NCI-H460 (cell line): ENCODE measurements at regions not wholly inside any gene's neighbourhood (a gene's known extent, or its start where the extent isn't known, plus 50 kb on each side); places are given as distances from the start of the nearest gene placed in this dataset.
"Not testable (repeated sequence)": the region's sequence is repeated elsewhere in the genome, so short reads cannot be mapped to it uniquely, and the experiment has no call there.

Experiments
- DNase-seq: peaks from one replicate; pipeline ENCODE4 v3.0.0-alpha.2; 2016; ENCODE audit warnings: low read depth; ENCODE audit errors: extremely low read depth

DNA sequence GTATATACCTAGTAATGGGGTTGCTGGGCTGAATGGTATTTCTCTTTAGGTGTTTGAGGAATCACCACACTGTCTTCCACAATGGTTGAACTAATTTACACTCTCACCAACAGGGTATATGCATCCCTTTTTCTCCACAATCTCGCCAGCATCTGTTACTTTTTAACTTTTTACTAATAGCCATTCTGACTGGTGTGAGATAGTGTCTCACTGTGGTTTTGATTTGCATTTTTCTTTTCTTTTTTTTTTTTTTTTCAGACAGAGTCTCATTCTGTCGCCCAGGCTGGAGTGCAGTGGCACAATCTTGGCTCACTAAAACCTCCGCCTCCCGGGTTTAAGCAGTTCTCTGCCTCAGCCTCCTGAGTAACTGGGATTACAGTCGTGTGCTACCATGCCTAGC is 134.7 kb upstream of the PGRMC2 start:
- DNase-seq = not testable (repeated sequence)

DNA sequence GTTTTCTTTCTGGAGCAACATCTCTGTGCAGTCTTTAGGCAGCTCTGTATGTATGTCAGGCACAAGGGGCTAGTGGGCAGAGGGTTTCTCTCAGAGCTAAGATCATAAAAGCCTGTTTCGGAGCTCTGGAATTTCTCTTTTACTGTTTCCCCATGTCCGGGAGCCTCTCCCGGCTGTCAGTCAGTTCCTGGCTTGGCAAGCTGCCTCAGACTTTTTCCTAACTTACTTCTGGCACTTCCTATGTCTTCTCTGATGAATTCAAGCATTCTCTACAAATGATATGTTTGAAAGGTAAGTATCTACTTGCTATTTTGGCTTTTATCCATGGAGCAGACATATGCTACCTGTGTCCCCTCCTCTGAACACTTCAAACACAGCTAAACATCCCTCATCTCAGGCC is 129.3 kb upstream of the PGRMC2 start:
- no peak for DNase-seq

DNA sequence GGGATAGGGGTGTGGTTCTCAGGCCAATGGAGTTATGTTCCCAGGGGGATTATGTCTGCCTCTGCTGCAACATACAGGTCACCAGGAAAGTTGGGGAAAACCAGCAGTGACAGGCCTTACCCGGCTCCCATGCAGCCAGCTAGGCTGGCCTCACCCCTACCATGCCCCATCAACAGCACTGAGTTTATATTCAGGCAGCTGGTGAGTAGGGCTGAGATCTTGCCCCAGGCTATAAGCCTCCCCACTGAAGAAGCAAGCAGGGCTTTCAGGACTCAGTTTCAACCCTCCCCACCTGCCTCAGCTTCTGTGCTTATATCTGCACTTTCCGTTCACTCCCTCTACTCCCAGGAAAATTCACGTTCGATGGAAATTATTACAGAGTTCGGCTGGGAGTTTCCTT is 122.4 kb upstream of the PGRMC2 start:
- DNase-seq = no peak

DNA sequence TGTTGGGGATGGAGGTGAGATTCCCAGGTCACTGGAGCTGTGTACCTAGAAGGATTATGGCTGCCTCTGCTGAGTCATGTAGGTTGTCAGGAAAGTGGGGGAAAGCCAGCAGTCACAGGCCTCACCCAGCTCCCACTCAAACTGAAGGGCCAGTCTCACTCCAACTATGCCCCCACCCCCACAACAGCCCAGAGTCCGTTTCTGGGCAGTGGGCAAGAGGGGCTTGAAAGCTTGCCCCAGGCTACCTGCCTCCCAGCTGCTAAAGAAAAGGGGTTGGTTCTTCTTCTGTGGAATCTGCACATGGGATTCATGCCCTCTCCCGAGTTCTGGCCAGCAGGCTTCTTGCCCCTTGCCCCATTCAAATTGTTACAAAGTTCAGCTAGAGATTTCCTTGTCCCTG is 116.0 kb upstream of the PGRMC2 start:
- no peak for DNase-seq

DNA sequence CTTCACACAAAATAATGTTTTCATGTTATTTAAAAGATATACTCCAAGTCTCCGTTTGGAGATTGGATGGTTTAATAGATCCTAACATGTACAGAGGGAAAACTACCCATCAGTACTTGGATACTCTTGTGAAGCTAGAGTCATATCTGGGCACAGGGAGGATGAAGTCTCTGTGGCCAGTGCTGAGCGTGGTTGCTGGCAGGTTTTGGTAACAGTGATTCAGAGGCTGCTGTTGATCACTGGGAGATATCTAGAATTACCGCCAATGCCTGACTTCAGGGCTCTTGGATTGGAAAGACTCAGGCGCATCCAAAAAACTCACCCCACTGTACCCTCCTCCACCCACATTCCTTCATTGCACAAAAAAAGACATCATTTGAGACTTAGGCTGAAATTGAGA is 107.2 kb upstream of the PGRMC2 start:
- no peak for DNase-seq

DNA sequence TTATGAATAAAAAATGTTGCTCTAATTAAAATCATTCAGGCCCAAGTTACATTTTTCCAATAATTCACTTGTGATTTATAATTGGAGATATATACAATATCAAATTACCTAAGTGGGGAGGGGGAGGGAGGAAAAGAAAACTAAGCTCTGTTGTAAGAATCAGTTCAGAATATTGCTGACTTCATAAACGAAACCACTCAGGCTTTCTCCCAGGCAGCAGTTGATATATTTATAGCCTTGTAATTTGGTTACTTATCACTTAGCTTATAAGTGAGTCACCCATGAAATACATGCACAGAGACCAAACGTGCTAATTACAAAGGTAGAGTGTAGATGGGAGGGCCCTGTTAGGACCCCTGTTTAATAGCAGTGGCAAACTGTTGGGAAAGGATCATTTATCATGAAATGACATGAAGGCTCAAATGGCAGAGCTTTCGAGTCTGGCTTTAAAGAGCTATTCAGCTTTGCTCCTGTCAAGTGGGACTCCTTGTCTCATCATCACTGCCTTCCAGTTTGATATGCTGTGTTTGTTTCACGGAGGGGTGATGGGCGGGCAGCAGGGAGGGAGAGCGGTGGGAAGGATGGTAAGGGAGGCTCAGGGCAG is 105.6 kb upstream of the PGRMC2 start:
- no peak for DNase-seq

DNA sequence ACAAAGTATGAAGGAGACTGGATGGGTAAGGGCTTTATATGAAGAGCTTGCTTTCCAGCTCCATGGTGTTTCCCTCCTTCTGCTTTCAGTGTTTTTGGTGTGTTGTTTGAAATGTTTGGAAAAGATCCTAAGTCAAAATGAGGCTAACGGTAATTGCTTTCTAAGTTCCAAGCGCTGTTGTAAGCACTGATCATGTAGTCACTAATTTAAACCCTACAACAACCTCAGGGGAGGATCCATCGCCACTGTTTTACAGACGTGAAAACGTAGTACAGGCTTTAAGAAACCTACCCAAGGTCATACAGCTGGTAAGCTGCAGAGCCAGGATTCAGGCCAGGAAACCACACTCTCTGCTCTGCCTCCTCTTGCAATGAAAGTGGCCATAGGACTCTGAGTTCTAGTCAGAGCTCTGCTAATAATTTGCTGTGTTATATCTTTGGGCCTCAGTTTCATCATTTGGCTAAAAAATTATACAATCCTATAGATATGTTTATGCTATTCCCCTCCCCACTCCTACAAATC is 102.9 kb upstream of the PGRMC2 start:
- no peak for DNase-seq

DNA sequence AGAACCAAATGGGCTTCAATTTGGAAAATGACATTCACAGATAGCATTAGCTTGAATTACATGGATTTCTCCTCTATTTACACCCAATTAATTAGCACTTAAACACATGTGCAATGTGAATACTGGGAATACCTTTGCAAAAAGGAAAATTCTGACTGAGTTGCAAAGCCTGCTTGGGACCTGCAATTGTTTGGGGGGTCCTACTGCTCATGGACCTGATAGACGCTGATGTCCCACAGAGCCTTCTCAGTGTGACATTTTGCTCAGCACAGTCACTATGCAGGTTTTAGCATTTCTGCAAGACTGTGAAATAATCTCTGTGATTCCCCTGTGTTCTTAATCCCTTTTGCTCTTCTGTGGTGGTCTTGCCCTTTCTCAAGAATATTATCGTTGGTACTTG is 101.2 kb upstream of the PGRMC2 start:
- DNase-seq = no peak

DNA sequence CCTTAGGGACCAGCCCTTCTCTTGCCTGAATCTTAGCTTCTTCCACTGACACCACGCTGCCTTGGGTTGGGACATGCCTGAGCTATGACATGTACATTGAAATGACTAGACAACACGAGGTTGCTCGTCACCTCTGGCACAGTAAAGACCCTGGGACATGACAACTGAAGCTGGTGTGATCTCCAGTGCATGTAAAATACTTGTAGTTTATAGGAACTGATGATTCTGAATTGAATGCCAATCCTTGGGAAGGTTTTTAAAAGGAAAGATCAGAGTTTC is 100.7 kb upstream of the PGRMC2 start:
- no peak for DNase-seq

DNA sequence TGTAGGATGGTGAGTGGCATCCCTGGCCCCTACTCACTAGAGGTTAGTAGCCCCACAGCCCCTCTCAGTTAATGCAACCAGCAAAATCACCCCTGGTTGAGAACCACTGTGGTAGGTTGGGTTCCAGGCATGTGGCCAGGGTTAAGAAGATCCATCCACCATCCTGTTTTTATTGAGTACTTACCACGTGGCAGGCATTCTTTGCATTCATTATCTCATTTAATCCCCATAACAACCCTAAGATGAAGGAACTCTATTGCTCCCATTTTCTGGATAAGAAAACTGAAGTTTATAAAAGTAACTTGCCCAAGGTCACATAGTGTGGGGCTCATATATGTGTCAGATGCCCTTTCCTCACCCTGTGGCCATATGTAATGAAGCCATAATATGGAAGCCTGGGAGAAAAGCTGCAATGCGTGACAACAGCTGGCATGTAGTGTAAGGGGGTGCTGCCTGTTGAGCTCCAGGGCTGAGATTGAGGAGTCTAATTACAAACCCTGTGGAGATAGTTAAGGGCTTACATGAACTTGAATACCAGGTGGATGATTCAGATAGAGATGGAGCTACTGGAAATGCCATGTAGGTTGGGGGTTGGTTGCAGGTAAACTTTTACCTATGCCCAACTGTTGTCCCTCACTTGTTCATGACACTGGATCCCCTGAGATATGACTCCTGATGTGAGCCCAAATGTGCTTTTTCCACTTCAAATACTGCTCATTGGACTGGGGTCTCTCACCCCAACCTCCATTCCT is 100.2 kb upstream of the PGRMC2 start:
- no peak for DNase-seq

DNA sequence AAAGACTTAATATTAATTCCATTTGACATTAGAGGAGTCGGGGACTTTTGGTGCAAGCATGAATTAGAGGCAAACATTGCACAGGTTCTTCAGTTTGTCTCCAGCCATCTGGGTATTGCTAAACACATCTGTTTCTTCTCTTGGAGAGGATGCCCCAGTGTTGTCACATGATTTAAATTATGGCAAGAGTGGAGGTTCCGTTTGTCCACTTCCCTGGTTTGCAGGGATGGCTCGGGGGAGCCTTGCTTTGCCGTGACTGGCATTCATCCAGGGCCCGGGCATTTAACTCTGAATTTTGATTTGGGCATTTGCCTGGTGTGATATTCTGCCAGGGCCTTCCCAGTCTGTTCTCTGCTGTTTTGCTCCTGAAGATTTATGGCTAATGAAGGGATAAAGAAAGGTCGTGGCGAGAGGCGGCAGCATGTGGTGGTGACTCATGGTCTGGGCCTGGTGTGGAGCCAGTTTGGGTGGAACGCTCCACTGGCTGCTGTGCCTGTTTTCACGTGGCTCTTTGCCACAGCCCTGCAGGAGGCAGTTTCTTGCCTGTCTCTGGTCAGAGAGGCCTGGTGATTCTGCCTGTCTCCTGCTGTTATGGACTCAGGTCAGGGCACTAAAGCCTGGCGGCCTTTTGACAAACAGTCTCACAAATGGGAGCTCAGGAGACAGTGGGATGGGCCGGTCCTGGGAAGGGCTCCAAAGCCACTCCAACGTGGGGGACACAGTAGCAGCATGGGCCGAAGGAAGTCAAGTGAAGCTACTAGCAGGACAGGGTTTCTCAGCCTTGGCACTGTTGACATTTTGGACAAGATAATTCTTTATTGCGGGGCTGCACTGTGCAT is 99.4 kb upstream of the PGRMC2 start:
- peak; percentile 69 for DNase-seq

DNA sequence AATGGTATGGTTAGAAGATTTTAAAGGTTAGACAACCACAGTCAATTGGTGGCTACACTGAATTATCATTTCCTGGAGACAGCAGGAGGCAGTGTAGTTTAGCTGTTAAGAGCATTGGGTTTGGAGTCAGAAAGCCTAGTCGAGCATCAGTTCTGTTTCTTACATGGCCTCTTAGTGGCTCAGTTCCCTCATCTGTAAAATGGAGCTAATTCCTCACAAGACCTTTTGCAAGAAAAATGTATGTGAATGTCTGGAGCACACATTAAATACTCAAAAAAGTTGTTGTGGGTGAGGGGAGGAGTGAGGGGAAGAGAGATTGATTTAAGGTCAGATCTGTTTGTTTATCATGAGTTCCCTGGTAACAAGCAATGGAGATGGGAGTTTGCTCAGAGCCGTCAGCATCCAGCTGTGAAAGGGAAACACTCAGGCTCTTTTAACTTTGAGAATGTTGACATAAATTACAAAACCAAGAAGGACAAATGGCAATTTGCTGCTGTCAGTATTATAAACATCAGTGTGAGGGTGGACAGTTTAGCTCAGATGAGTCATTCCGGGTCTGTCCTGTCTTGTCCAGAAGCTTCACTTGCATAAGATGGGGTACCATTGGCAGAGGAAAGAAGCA is 98.2 kb upstream of the PGRMC2 start:
- peak; percentile 78 for DNase-seq

DNA sequence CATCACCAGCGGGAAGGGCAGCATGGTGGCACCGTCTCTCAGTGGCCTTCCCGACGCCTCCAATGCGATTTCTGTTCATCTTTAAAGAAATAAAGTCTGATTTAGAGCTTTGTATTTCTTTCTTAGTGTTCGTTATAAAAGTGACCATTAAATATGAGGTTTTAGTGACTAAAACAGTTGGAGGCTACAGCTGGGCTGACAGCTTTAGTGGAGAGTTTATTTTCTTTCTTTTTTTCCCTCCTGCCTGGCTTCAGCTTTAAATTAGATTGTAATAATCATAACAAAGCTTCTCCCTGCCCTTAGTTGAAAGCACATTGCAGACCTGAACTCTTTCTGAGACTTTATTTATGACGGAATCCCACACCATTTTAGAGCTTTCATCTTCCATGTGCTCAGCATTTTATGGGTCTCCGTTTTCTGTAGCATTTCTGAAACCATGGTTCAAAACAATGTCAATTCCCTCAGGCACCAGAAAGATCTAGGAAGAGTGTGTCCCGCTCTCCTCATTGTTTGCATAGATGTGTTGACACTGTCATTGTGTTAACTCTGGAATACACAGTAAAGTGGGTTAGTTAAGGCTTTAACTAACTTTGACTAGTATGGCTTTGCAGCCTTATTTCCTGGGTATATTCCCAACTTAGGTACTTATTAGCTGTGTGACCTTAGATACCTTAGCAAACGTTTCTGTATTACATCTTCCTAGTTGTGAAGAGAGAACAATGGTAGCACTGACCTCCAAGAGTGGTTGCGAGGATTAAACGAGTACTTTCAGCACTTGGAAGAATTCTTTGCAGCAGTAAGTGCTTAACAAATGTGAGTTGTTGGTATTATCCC is 97.4 kb upstream of the PGRMC2 start:
- no peak for DNase-seq

DNA sequence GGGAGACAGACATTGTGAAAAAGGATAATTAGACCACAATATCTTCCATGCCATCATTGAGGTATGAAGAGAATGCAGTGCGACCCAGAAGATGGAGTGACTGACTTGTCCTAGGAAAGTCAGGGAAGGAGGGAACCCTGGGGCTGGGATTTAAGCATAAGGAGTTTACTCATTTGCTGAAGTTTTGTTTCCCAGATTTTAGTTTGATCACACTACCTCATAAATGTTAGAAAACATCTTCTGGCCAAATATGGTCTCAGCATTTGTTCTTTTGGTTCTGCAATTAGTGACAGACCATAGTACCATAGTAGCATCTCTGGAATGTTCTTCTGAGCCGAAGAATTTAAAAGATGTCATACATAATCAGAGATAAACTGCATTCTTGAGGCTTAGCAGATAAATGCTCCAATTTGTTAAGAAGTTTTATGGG is 96.5 kb upstream of the PGRMC2 start:
- no peak for DNase-seq

DNA sequence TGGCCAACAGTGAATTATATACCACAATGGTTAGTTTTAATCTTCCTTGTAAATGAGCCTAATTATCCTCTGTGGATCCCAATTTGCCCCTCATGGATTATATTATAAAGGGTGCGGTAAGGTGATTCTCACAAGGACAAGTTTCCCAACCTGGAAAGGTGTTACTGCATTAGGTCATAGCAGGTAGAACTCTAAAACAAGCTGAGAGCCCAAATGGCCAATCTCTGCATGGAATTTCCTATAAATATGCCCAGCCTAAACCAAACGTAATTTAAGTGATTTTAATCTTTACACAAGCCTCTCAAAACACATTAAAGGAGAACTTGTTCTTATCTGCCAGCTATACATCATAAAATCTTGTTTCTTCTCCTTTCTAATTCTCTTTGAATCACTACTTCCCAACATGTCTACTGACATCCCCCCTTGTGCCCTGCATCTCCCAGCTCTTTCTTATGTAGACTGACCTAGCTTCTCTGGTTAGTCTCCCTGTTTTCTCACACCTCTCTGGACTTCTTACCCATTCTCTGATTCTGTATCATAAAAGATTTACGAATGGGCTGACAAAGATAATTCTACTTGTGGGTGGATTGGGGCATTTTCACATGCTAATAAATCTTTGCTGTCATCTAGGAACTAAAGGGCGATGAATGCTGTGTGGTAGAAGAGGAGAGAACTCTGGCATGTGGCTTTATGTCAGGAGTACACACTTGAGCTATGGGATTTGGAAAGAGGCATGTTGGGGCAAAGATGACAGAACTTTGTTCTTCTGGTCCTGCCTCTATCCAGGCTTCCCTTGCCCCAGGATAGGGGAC is 94.3 kb upstream of the PGRMC2 start:
- no peak for DNase-seq

DNA sequence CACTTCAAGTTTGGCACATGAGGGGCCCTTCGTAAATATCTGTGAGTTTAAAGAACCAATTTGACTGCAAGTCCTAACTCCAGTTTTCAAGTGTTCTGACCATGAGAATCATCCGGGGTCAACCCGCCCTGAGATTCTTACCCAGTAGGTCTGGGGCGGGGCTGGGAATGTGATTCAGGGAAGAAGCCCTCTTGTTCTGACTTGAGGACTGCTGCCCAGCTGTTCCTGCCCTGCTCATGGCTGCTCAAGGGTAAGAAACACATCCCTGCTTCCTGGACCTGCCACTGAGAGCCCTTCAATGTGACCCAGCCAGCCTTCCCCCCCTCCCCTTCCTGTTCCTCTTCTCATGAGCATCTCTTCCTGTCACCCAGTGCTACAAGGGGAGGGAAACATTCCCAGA is 92.7 kb upstream of the PGRMC2 start:
- no peak for DNase-seq

DNA sequence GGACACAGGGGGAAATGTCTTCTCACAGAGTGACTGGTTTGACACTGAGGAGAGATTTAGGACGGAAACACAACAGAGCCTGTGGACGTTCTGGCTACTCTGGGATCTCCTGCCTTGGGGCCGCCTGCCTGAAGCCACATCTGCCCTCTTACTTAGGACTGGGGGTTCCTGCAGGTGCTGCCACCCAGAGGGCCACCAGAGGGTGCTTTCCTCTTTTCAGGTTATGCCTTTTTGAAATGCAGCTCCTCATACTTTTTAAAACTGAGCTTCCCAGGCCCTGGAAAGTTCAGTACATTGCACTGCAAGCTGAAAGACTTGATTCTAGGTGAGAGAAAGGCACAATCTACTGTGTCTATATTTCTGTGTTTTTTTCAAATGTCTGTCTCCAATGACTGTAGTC is 92.2 kb upstream of the PGRMC2 start:
- no peak for DNase-seq

DNA sequence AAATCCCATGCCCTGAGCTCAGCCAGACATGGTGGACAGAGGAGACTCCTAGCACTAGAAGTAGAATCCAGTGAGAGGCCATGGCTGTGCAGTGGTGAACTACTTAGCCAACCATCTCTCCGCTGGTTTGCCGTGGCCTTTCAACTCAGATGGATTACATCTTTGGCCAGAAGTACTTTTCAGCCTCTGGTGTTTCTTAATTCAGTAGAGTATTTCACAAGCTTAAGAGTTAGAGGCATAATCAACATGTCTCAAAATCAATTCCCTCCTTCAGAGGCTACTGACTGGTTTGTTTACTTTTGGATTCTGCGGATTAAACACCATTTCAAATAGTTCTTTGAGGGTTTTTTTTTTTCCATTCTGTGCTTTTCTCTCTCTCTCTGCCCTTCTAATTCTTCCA is 91.1 kb upstream of the PGRMC2 start:
- no peak for DNase-seq

DNA sequence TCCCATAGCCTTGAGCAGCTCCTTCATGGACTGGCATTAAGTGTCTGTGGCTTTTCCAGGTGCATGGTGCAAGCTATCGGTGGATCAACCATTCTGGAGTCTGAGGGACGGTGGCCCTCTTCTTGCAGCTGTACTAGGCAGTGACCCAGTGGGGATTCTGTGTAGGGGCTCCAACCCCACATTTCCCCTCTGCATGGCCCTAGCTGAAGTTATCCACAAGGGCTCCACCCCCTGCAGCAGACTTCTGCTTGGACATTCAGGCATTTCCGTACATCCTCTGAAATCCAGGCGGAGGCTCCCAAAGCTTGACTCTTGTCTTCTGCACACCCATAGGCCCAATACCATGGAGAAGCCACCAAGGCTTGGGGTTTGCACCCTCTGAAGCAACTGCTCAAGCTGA is 89.3 kb upstream of the PGRMC2 start:
- DNase-seq = no peak

DNA sequence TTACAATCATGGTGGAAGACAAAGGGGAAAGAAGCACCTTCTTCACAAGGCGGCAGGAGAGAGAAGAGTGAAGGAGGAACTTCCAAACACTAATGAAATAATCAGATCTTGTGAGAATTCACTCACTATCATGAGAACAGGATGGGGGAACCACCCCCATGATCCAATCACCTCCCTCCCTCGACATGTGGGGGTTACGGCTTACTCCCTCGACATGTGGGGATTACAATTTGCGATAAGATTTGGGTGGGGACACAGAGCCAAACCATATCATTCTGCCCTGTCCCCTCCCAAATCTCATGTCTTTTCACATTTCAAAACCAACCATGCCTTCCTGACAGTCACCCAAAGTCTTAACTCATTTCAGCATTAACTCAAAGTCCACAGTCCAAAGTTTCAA is 88.7 kb upstream of the PGRMC2 start:
- no peak for DNase-seq
